Liver (tissue), 3 donors: ENCODE measurements at regions not wholly inside any gene's neighbourhood (a gene's known extent, or its start where the extent isn't known, plus 50 kb on each side); places are given as distances from the start of the nearest gene placed in this dataset.

Experiments
- CTCF ChIP-seq: fragments of 150-350 bp; IDR thresholded peaks from 2 replicates; pipeline ENCODE4 v1.5.1; 2017; ENCODE audit warnings: improper control_type of control experiment, low read depth, low read length; ENCODE audit not compliant: missing input control
- EGR1 ChIP-seq, 2 donors: IDR thresholded peaks; 2 replicates each; pipeline ENCODE4 v1.6.1; 2016 to 2018; ENCODE audit warnings: antibody characterized with exemption in 2 of 2, low read depth in 2 of 2
- JUND ChIP-seq, 2 donors: IDR thresholded peaks; 2 replicates each; pipeline ENCODE4 v1.6.1; 2016; ENCODE audit warnings: antibody characterized with exemption in 2 of 2
- MAX ChIP-seq: IDR thresholded peaks from 2 replicates; pipeline ENCODE4 v1.6.1; 2016; ENCODE audit warnings: antibody characterized with exemption
- RAD21 ChIP-seq, 2 donors: IDR thresholded peaks; 2 replicates each; pipeline ENCODE4 v1.6.1; 2016; ENCODE audit warnings: antibody characterized with exemption in 2 of 2, mild to moderate bottlenecking in 2 of 2
- ZBTB33 ChIP-seq: IDR thresholded peaks from 2 replicates; pipeline ENCODE4 v1.6.1; 2016; ENCODE audit warnings: antibody characterized with exemption
- donor health status: healthy.
- donor health status: healthy.

GRCh38 chr5:8230868-8231267, 361.9 kb downstream of the MTRR start:
- no peak for TF ChIP-seq CTCF
- no peak for TF ChIP-seq MAX
- no peak for TF ChIP-seq RAD21 (IDR thresholded peaks at IDR 0.05)
- TF ChIP-seq ZBTB33, result no peak
- TF ChIP-seq EGR1 (IDR thresholded peaks at IDR 0.05; ENCODE audit: low read depth in 2 of 2), result no peak
- TF ChIP-seq JUND (IDR thresholded peaks at IDR 0.05), result no peak
